WTC11 (cell line): ENCODE measurements at regions not wholly inside any gene's neighbourhood (a gene's known extent, or its start where the extent isn't known, plus 50 kb on each side); places are given as distances from the start of the nearest gene placed in this dataset.

Experiments
- IRF2 ChIP-seq: sonication (generic); formaldehyde crosslinking; IDR thresholded peaks from 2 replicates; pipeline ENCODE4 v1.8.0; 2022; ENCODE audit warnings: low read depth, missing genetic modification reagents, borderline replicate concordance
- JAZF1 ChIP-seq: fragments of 250-450 bp; sonication (Bioruptor Pico); IDR thresholded peaks from 2 replicates; pipeline ENCODE4 v1.9.0; 2021; ENCODE audit warnings: moderate library complexity, mild to moderate bottlenecking, inconsistent platforms
- PRRX2 ChIP-seq: fragments of 250-450 bp; sonication (Bioruptor Pico); IDR thresholded peaks from 2 replicates; pipeline ENCODE4 v1.8.0; 2021; ENCODE audit warnings: mild to moderate bottlenecking
- TCF7 ChIP-seq: sonication (generic); formaldehyde crosslinking; IDR thresholded peaks from 2 replicates; pipeline ENCODE4 v1.8.0; 2022; ENCODE audit warnings: mild to moderate bottlenecking, low read depth, missing genetic modification reagents, moderate library complexity
- TP53 ChIP-seq: sonication (generic); formaldehyde crosslinking; IDR thresholded peaks from 2 replicates; pipeline ENCODE4 v1.8.1; 2023; ENCODE audit warnings: mild to moderate bottlenecking, missing genetic modification reagents
- ZNF263 ChIP-seq: sonication (generic); formaldehyde crosslinking; IDR thresholded peaks from 2 replicates; pipeline ENCODE4 v1.8.1; 2022; ENCODE audit warnings: low read depth, mild to moderate bottlenecking, moderate library complexity, missing genetic modification reagents
- TF ChIP-seq, protein P1 (sequence below): fragments of 200-600 bp; IDR thresholded peaks from 2 replicates; pipeline ENCODE4 v1.8.0; 2022; ENCODE audit warnings: antibody characterized with exemption
- TF ChIP-seq, protein P2 (sequence below): sonication (generic); formaldehyde crosslinking; IDR thresholded peaks from 2 replicates; pipeline ENCODE4 v1.8.0; 2023; ENCODE audit warnings: missing genetic modification reagents, mild to moderate bottlenecking, borderline replicate concordance
- TF ChIP-seq, protein P3 (sequence below): sonication (generic); formaldehyde crosslinking; IDR thresholded peaks from 2 replicates; pipeline ENCODE4 v1.8.0; 2022; ENCODE audit warnings: mild to moderate bottlenecking, missing genetic modification reagents
- TF ChIP-seq, protein P4 (sequence below): sonication (generic); formaldehyde crosslinking; IDR thresholded peaks from 2 replicates; pipeline ENCODE4 v1.8.1; 2023; ENCODE audit warnings: mild to moderate bottlenecking, missing genetic modification reagents, moderate library complexity
- TF ChIP-seq, protein P5 (sequence below): sonication (generic); formaldehyde crosslinking; IDR thresholded peaks from 2 replicates; pipeline ENCODE4 v1.8.1; 2022; ENCODE audit warnings: low read depth, missing genetic modification reagents, borderline replicate concordance

DNA sequence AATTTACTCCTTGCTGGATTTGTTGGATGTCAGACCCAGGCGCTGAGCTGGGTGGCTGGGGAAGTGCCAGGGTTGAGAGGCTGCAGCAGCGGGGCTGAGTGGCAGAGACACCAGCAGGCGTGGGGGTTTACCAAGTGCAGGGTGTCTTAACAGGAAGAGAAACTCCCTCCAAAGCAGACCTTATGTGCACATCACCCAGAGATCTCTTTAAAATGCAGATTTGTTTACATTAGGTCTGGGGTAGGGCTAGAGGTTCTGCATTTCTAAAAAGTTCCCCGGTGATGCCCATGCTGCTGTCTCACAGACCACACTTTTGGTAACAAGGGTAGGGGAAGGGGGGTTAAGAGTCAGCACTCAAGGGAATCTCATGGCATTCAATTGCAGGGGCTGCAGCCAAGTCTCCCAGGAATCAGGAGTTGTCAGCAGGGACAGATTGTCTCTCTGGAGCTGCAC is 80.7 kb upstream of the OLFM4 start:
- no peak for TF ChIP-seq IRF2 (CRISPR knock-in tag)
- TF ChIP-seq, protein P1, sequence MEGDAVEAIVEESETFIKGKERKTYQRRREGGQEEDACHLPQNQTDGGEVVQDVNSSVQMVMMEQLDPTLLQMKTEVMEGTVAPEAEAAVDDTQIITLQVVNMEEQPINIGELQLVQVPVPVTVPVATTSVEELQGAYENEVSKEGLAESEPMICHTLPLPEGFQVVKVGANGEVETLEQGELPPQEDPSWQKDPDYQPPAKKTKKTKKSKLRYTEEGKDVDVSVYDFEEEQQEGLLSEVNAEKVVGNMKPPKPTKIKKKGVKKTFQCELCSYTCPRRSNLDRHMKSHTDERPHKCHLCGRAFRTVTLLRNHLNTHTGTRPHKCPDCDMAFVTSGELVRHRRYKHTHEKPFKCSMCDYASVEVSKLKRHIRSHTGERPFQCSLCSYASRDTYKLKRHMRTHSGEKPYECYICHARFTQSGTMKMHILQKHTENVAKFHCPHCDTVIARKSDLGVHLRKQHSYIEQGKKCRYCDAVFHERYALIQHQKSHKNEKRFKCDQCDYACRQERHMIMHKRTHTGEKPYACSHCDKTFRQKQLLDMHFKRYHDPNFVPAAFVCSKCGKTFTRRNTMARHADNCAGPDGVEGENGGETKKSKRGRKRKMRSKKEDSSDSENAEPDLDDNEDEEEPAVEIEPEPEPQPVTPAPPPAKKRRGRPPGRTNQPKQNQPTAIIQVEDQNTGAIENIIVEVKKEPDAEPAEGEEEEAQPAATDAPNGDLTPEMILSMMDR: no peak
- TF ChIP-seq, protein P2, sequence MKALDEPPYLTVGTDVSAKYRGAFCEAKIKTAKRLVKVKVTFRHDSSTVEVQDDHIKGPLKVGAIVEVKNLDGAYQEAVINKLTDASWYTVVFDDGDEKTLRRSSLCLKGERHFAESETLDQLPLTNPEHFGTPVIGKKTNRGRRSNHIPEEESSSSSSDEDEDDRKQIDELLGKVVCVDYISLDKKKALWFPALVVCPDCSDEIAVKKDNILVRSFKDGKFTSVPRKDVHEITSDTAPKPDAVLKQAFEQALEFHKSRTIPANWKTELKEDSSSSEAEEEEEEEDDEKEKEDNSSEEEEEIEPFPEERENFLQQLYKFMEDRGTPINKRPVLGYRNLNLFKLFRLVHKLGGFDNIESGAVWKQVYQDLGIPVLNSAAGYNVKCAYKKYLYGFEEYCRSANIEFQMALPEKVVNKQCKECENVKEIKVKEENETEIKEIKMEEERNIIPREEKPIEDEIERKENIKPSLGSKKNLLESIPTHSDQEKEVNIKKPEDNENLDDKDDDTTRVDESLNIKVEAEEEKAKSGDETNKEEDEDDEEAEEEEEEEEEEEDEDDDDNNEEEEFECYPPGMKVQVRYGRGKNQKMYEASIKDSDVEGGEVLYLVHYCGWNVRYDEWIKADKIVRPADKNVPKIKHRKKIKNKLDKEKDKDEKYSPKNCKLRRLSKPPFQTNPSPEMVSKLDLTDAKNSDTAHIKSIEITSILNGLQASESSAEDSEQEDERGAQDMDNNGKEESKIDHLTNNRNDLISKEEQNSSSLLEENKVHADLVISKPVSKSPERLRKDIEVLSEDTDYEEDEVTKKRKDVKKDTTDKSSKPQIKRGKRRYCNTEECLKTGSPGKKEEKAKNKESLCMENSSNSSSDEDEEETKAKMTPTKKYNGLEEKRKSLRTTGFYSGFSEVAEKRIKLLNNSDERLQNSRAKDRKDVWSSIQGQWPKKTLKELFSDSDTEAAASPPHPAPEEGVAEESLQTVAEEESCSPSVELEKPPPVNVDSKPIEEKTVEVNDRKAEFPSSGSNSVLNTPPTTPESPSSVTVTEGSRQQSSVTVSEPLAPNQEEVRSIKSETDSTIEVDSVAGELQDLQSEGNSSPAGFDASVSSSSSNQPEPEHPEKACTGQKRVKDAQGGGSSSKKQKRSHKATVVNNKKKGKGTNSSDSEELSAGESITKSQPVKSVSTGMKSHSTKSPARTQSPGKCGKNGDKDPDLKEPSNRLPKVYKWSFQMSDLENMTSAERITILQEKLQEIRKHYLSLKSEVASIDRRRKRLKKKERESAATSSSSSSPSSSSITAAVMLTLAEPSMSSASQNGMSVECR (CRISPR knock-in tag): no peak
- TF ChIP-seq TCF7 (CRISPR knock-in tag): no peak
- TF ChIP-seq, protein P3, sequence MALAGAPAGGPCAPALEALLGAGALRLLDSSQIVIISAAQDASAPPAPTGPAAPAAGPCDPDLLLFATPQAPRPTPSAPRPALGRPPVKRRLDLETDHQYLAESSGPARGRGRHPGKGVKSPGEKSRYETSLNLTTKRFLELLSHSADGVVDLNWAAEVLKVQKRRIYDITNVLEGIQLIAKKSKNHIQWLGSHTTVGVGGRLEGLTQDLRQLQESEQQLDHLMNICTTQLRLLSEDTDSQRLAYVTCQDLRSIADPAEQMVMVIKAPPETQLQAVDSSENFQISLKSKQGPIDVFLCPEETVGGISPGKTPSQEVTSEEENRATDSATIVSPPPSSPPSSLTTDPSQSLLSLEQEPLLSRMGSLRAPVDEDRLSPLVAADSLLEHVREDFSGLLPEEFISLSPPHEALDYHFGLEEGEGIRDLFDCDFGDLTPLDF (CRISPR knock-in tag): no peak
- no peak for TF ChIP-seq TP53 (CRISPR knock-in tag)
- TF ChIP-seq, protein P4, sequence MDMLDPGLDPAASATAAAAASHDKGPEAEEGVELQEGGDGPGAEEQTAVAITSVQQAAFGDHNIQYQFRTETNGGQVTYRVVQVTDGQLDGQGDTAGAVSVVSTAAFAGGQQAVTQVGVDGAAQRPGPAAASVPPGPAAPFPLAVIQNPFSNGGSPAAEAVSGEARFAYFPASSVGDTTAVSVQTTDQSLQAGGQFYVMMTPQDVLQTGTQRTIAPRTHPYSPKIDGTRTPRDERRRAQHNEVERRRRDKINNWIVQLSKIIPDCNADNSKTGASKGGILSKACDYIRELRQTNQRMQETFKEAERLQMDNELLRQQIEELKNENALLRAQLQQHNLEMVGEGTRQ (CRISPR knock-in tag): no peak
- TF ChIP-seq PRRX2 (CRISPR knock-in tag): no peak
- TF ChIP-seq JAZF1 (CRISPR knock-in tag): no peak
- TF ChIP-seq, protein P5, sequence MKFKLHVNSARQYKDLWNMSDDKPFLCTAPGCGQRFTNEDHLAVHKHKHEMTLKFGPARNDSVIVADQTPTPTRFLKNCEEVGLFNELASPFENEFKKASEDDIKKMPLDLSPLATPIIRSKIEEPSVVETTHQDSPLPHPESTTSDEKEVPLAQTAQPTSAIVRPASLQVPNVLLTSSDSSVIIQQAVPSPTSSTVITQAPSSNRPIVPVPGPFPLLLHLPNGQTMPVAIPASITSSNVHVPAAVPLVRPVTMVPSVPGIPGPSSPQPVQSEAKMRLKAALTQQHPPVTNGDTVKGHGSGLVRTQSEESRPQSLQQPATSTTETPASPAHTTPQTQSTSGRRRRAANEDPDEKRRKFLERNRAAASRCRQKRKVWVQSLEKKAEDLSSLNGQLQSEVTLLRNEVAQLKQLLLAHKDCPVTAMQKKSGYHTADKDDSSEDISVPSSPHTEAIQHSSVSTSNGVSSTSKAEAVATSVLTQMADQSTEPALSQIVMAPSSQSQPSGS (CRISPR knock-in tag): no peak
- no peak for TF ChIP-seq ZNF263 (CRISPR knock-in tag)
